ENCODE measurements at regions not wholly inside any gene's neighbourhood (a gene's known extent, or its start where the extent isn't known, plus 50 kb on each side); places are given as distances from the start of the nearest gene placed in this dataset.

- no peak for TF ChIP-seq CTCF (IDR thresholded peaks at IDR 0.05; ENCODE audit: insufficient read depth, low read length, poor library complexity, severe bottlenecking)
- TF ChIP-seq EZH2phosphoT487 (conservative IDR thresholded peaks at IDR 0.05; ENCODE audit: low read length) = no peak
Observed at GRCh38 chr22:49614966-49615965, 212.4 kb downstream of the BRD1 start.
